Adrenal gland (tissue), 9 donors: ENCODE measurements at regions not wholly inside any gene's neighbourhood (a gene's known extent, or its start where the extent isn't known, plus 50 kb on each side); places are given as distances from the start of the nearest gene placed in this dataset.

Experiments
- DNase-seq, 7 donors: peaks; one replicate each; pipeline ENCODE4 v3.0.0-alpha.2; 2019 to 2020
- H3K27ac ChIP-seq, 5 donors: fragments of 200-600 bp; sonication (generic) in 4 of 5; 1 replicate in 3 of 5; 2 replicates in 2 of 5; pipeline versions ENCODE4 v1.5.1 to v1.8.0; 2016 to 2020; ENCODE audit warnings: mild to moderate bottlenecking in 1 of 5
- H3K27me3 ChIP-seq: fragments of 200-600 bp; 2 replicates; pipeline ENCODE4 v1.8.0; 2021
- H3K36me3 ChIP-seq, 2 donors: fragments of 200-600 bp; replicated peaks in 1 of 2; 1 replicate in 1 of 2; 2 replicates in 1 of 2; pipeline versions ENCODE4 v1.5.1 to v1.8.0; 2018 to 2022
- H3K4me1 ChIP-seq, 2 donors: fragments of 200-600 bp; replicated peaks in 1 of 2; 1 replicate in 1 of 2; 2 replicates in 1 of 2; pipeline versions ENCODE4 v1.5.1 to v1.8.0; 2018 to 2021
- H3K4me3 ChIP-seq, 4 donors: fragments of 200-600 bp; sonication (generic) in 3 of 4; one replicate each; pipeline ENCODE4 v1.5.1; 2016 to 2018
- H3K9me3 ChIP-seq, 3 donors: fragments of 200-600 bp; sonication (generic) in 1 of 3; replicated peaks in 1 of 3; 1 replicate in 2 of 3; 2 replicates in 1 of 3; pipeline versions ENCODE4 v1.5.1 to v1.8.0; 2016 to 2021
- POLR2A ChIP-seq, 2 donors: fragments of 450-650 bp; IDR thresholded peaks; one replicate each; pipeline ENCODE4 v1.6.1; 2017; ENCODE audit warnings: antibody characterized with exemption in 2 of 2, mild to moderate bottlenecking in 2 of 2, moderate library complexity in 1 of 2
- WGBS, 4 donors: extraction: QIAGEN DNeasy Blood & Tissue Kit in 2 of 4; methylation state at CpG; one replicate each; pipeline versions ENCODE4 v1.1.5 to v1.1.7; 2013 to 2017; 5-methylcytosine and 5-hydroxymethylcytosine counted together
- intact Hi-C, 2 donors: fragments of 100-400 bp; cut with DNase I; formaldehyde crosslinking; loops; one replicate each; pipeline versions ENCODE4 v1.14.1 to v1.15.0; 2022 to 2023
- TF ChIP-seq, protein P1 (sequence below), 6 experiments: fragments of 450-650 bp in 4 of 6; fragments of 200-600 bp in 2 of 6; sonication (generic) in 1 of 6; IDR thresholded peaks; 1 replicate in 5 of 6; 2 replicates in 1 of 6; pipeline versions ENCODE4 v1.5.1 to v1.8.0; 2016 to 2021; ENCODE audit warnings: antibody characterized with exemption in 6 of 6, mild to moderate bottlenecking in 2 of 6, moderate library complexity in 1 of 6
- donor health status: healthy with polysubstance abuse.
- donor health status: Bipolar disorder and iron deficiency.
- donor health status: DM: yes; HTN: yes; CAD: no.
- donor health status: DM: no; HTN: no; CAD: no.
- donor health status: DM: no; HTN: no; CAD: no.

- intact Hi-C loops: no loop called here
- H3K27me3 ChIP-seq: no peaks in the 10 kb centered on the region
- DNase-seq: no peak
- TF ChIP-seq POLR2A (IDR thresholded peaks at IDR 0.05): no peak
- TF ChIP-seq, protein P1, sequence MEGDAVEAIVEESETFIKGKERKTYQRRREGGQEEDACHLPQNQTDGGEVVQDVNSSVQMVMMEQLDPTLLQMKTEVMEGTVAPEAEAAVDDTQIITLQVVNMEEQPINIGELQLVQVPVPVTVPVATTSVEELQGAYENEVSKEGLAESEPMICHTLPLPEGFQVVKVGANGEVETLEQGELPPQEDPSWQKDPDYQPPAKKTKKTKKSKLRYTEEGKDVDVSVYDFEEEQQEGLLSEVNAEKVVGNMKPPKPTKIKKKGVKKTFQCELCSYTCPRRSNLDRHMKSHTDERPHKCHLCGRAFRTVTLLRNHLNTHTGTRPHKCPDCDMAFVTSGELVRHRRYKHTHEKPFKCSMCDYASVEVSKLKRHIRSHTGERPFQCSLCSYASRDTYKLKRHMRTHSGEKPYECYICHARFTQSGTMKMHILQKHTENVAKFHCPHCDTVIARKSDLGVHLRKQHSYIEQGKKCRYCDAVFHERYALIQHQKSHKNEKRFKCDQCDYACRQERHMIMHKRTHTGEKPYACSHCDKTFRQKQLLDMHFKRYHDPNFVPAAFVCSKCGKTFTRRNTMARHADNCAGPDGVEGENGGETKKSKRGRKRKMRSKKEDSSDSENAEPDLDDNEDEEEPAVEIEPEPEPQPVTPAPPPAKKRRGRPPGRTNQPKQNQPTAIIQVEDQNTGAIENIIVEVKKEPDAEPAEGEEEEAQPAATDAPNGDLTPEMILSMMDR (IDR thresholded peaks at IDR 0.05): no peak
- no peaks in the 10 kb centered on the region for H3K36me3 ChIP-seq
- no peaks in the 10 kb centered on the region for H3K4me1 ChIP-seq
- H3K4me3 ChIP-seq: no peak overlapping the region
- H3K27ac ChIP-seq: no peak overlapping the region
- WGBS, 4 donors: 89 to 93% (median 91%) methylated on average over 3 of the region's 3 CpGs
- no peaks in the 10 kb centered on the region for H3K9me3 ChIP-seq
Measured at GRCh38 chr3:150161011-150161410, 190.3 kb upstream of the PFN2 start.

GRCh38 chr3:150158943-150159625 lies 188.4 kb upstream of the PFN2 start:
- no peaks in the 10 kb centered on the region for H3K27me3 ChIP-seq
- 74 to 90% (median 79%) methylated on average over 3 of the region's 3 CpGs for WGBS, 4 donors
- no peaks in the 10 kb centered on the region for H3K4me1 ChIP-seq
- TF ChIP-seq, protein P1 (IDR thresholded peaks at IDR 0.05): no peak
- TF ChIP-seq POLR2A (IDR thresholded peaks at IDR 0.05): no peak
- intact Hi-C loops: no loop called here
- no peak overlapping the region for H3K27ac ChIP-seq
- H3K9me3 ChIP-seq: no peaks in the 10 kb centered on the region
- H3K4me3 ChIP-seq: no peak overlapping the region
- peak in 1 of 7 donors; percentile 21 for DNase-seq
- no peaks in the 10 kb centered on the region for H3K36me3 ChIP-seq

GRCh38 chr3:150152567-150152966 lies 181.9 kb upstream of the PFN2 start:
- 73 to 88% (median 83%) methylated on average over 2 of the region's 2 CpGs for WGBS, 4 donors
- Histone ChIP-seq H3K27me3 (no peaks in the 10 kb centered on the region), H3K27ac (no peak overlapping the region), H3K36me3 (no peaks in the 10 kb centered on the region), H3K4me1 (no peaks in the 10 kb centered on the region), H3K4me3 (no peak overlapping the region), H3K9me3 (no peaks in the 10 kb centered on the region)
- DNase-seq: no peak
- TF ChIP-seq, protein P1 (IDR thresholded peaks at IDR 0.05): no peak
- TF ChIP-seq POLR2A (IDR thresholded peaks at IDR 0.05): no peak
- intact Hi-C loops: no loop called here

- no peak for DNase-seq
- H3K27me3 ChIP-seq: no peaks in the 10 kb centered on the region
- no peaks in the 10 kb centered on the region for H3K9me3 ChIP-seq
- H3K4me1 ChIP-seq: no peaks in the 10 kb centered on the region
- no peaks in the 10 kb centered on the region for H3K36me3 ChIP-seq
- H3K27ac ChIP-seq: no peak overlapping the region
- intact Hi-C loops: no loop called here
- no peak for TF ChIP-seq POLR2A (IDR thresholded peaks at IDR 0.05)
- TF ChIP-seq, protein P1 (IDR thresholded peaks at IDR 0.05): no peak
- H3K4me3 ChIP-seq: no peak overlapping the region
- 79 to 89% (median 80%) methylated on average over 5 of the region's 5 CpGs for WGBS, 4 donors
Measured at GRCh38 chr3:150150633-150151032, 179.9 kb upstream of the PFN2 start.
